ENCODE measurements at regions not wholly inside any gene's neighbourhood (a gene's known extent, or its start where the extent isn't known, plus 50 kb on each side); places are given as distances from the start of the nearest gene placed in this dataset.

- TF ChIP-seq CTCF (conservative IDR thresholded peaks at IDR 0.05), result no peak
- no peak for TF ChIP-seq EZH2 (IDR thresholded peaks at IDR 0.05; ENCODE audit: low read depth)
Observed at GRCh38 chr20:22452442-22453011, 131.8 kb downstream of the FOXA2 start.
